ENCODE measurements at regions not wholly inside any gene's neighbourhood (a gene's known extent, or its start where the extent isn't known, plus 50 kb on each side); places are given as distances from the start of the nearest gene placed in this dataset.
"Not testable (repeated sequence)": the region's sequence is repeated elsewhere in the genome, so short reads cannot be mapped to it uniquely, and the experiment has no call there.

GRCh38 chr4:160110891-160111290 lies 1008.0 kb downstream of the RAPGEF2 start:
- Histone ChIP-seq H3K36me3 (ENCODE audit: control insufficient read depth in 4 of 4, insufficient read depth in 4 of 4, low read length in 4 of 4) (no peaks in the 10 kb centered on the region), H3K4me1 (ENCODE audit: control insufficient read depth in 5 of 5, insufficient read depth in 5 of 5, low read length in 5 of 5) (no peaks in the 10 kb centered on the region), H3K27me3 (ENCODE audit: control insufficient read depth in 3 of 3, insufficient read depth in 3 of 3, low read length in 2 of 3) (no peaks in the 10 kb centered on the region), H3K9me3 (ENCODE audit: control insufficient read depth in 4 of 4, insufficient read depth in 3 of 4, low read length in 3 of 4) (peaks cover 0 to 18% (median 9%) of the 10 kb centered on the region in 4 donors), H3K4me3 (no peak overlapping the region), H3K27ac (ENCODE audit: low read depth in 1 of 2, low read length in 1 of 2) (no peak overlapping the region), H3K9ac (ENCODE audit: insufficient read depth in 1 of 2, low read length in 2 of 2) (no peak overlapping the region)
- no peak for TF ChIP-seq CTCF (IDR thresholded peaks at IDR 0.05; ENCODE audit: control extremely low read depth, extremely low read depth)
- ATAC-seq (ENCODE audit: insufficient read depth, low FRiP score) (no peak), DNase-seq (no peak)
- WGBS, 2 donors = 82 to 86% methylated on average over 3 of the region's 3 CpGs

GRCh38 chr4:160117686-160118085 lies 1014.8 kb downstream of the RAPGEF2 start:
- H3K4me1 ChIP-seq (ENCODE audit: control insufficient read depth in 5 of 5, insufficient read depth in 5 of 5, low read length in 5 of 5) = no peaks in the 10 kb centered on the region
- H3K9ac ChIP-seq (ENCODE audit: insufficient read depth in 1 of 2, low read length in 2 of 2) = no peak overlapping the region
- H3K4me3 ChIP-seq = no peak overlapping the region
- H3K27me3 ChIP-seq (ENCODE audit: control insufficient read depth in 3 of 3, insufficient read depth in 3 of 3, low read length in 2 of 3) = no peaks in the 10 kb centered on the region
- H3K9me3 ChIP-seq (ENCODE audit: control insufficient read depth in 4 of 4, insufficient read depth in 3 of 4, low read length in 3 of 4) = peaks cover 0 to 19% (median 5%) of the 10 kb centered on the region in 4 donors
- no peak overlapping the region for H3K27ac ChIP-seq (ENCODE audit: low read depth in 1 of 2, low read length in 1 of 2)
- ATAC-seq (ENCODE audit: insufficient read depth, low FRiP score) (no peak), DNase-seq (no peak)
- no peak for TF ChIP-seq CTCF (IDR thresholded peaks at IDR 0.05; ENCODE audit: control extremely low read depth, extremely low read depth)
- no peaks in the 10 kb centered on the region for H3K36me3 ChIP-seq (ENCODE audit: control insufficient read depth in 4 of 4, insufficient read depth in 4 of 4, low read length in 4 of 4)

GRCh38 chr4:160125576-160126287 lies 1022.9 kb downstream of the RAPGEF2 start:
- H3K4me3 ChIP-seq; H3K4me1 ChIP-seq (ENCODE audit: control insufficient read depth in 5 of 5, insufficient read depth in 5 of 5, low read length in 5 of 5); H3K27me3 ChIP-seq (ENCODE audit: control insufficient read depth in 3 of 3, insufficient read depth in 3 of 3, low read length in 2 of 3); ATAC-seq (ENCODE audit: insufficient read depth, low FRiP score); H3K27ac ChIP-seq (ENCODE audit: low read depth in 1 of 2, low read length in 1 of 2); DNase-seq; H3K36me3 ChIP-seq (ENCODE audit: control insufficient read depth in 4 of 4, insufficient read depth in 4 of 4, low read length in 4 of 4); H3K9me3 ChIP-seq (ENCODE audit: control insufficient read depth in 4 of 4, insufficient read depth in 3 of 4, low read length in 3 of 4); H3K9ac ChIP-seq (ENCODE audit: insufficient read depth in 1 of 2, low read length in 2 of 2): not testable (repeated sequence)
- WGBS, 2 donors = 89 to 90% methylated on average over 24 of the region's 24 CpGs

- Histone ChIP-seq H3K9ac (ENCODE audit: insufficient read depth in 1 of 2, low read length in 2 of 2) (no peak overlapping the region), H3K4me3 (no peak overlapping the region), H3K27me3 (ENCODE audit: control insufficient read depth in 3 of 3, insufficient read depth in 3 of 3, low read length in 2 of 3) (no peaks in the 10 kb centered on the region), H3K27ac (ENCODE audit: low read depth in 1 of 2, low read length in 1 of 2) (no peak overlapping the region), H3K36me3 (ENCODE audit: control insufficient read depth in 4 of 4, insufficient read depth in 4 of 4, low read length in 4 of 4) (no peaks in the 10 kb centered on the region), H3K4me1 (ENCODE audit: control insufficient read depth in 5 of 5, insufficient read depth in 5 of 5, low read length in 5 of 5) (no peaks in the 10 kb centered on the region), H3K9me3 (ENCODE audit: control insufficient read depth in 4 of 4, insufficient read depth in 3 of 4, low read length in 3 of 4) (peaks cover 0 to 4% (median under 1%) of the 10 kb centered on the region in 4 donors)
- ATAC-seq (ENCODE audit: insufficient read depth, low FRiP score) = no peak
- no peak for TF ChIP-seq CTCF (IDR thresholded peaks at IDR 0.05; ENCODE audit: control extremely low read depth, extremely low read depth)
- DNase-seq = no peak
Measured at GRCh38 chr4:160127211-160127610, 1024.3 kb downstream of the RAPGEF2 start.

Measured in lung (tissue), 11 donors.